HUDEP-2 (cell line): ENCODE measurements at regions not wholly inside any gene's neighbourhood (a gene's known extent, or its start where the extent isn't known, plus 50 kb on each side); places are given as distances from the start of the nearest gene placed in this dataset.
A peak's percentile ranks its signal among the peaks of the same experiment; 100 is the strongest.

ENCODE experiments used
- DNase-seq, 76 experiments: peaks; one replicate each; lab custom pipeline; 2025; ENCODE audit not compliant: unreplicated experiment in 76 of 76; lab: John Stamatoyannopoulos, UW

GRCh38 chr5:88144219-88145001 is 124.2 kb downstream of the TMEM161B start:
- DNase-seq, result no peak

DNA sequence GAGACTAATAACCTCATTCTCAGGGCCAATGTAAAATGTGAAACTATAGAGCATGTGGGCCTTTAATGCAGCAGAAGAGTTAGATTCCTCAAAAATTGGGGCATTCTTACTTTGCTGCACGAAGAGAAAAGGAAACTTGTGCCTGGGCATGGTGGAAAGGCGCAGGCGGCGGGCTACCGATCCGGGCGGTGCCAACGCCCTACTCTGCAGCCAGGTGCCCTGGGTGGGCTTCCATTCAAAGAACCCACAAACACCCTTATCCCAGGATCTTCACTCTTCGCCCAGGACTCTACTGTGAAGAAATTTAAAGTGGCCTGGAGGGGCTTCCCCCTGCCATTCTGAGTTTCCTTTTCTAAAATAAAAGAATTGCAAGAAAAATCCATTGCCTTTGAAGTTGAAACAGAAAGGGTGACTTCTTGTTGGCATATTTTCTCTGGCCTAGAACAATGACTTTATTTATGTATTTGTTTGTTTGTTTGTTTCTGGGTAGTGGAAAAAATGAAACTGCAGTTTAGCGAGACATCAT is 124.9 kb downstream of the TMEM161B start:
- DNase-seq, result no peak

GRCh38 chr5:88142886-88143692 is 125.6 kb downstream of the TMEM161B start:
- no peak for DNase-seq

DNA sequence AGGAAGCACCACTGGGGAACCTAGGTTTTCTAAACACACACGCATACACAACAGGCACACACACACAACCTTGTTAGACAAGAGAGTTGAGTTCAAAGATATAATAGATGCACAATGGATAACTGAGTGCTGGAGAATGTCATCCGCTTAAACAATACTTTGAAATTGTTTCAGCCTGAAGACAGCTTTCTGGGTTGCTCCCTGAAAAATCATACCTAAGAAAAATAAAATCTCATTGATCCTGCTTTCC is 126.1 kb downstream of the TMEM161B start:
- no peak for DNase-seq

DNA sequence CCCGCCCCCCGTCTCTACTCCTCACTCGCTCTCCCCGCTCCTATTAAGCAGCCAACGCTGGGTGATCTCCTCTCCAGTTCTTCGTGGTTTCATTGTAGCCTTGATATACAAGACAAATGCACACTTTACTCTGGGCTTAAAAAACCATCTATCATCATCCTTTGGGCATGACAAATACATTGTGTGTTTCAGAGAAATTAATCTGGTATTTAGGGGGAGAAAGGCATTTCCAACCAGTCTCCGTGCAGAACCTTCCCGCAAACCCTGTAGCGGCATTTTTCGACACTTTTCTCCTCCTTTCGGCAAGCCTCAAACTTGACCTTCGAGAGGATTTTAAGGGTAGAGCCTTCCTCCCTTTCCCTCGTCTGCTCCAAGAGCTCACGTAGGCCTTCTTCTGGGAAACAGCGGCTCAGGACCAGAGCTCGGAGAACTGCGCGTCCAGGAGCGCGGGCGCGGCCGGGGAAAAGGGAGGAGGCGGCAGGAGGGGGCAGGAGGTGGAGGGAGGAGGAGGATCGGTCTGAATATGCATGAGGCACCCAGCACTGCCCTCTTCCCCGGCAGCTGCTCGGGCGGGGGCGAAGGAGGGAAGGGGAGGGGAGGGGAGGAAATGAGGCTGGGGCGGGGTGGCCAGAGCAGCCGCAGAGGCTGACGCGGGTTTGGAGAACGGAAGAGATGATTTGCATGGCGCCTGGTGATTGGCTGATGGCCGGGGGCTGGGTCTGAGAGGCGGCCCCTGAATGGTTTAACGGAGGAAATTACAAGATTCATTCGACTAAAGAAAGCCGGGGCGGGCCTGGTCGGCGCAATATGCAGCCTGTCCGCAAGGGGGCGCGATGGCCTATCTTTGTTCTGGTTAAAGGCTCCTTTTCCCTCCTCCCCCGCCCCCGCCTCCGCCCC is 127.5 kb downstream of the TMEM161B start:
- peak in 75 of 76 experiments; percentile 46 to 96 (median 91) for DNase-seq

DNA sequence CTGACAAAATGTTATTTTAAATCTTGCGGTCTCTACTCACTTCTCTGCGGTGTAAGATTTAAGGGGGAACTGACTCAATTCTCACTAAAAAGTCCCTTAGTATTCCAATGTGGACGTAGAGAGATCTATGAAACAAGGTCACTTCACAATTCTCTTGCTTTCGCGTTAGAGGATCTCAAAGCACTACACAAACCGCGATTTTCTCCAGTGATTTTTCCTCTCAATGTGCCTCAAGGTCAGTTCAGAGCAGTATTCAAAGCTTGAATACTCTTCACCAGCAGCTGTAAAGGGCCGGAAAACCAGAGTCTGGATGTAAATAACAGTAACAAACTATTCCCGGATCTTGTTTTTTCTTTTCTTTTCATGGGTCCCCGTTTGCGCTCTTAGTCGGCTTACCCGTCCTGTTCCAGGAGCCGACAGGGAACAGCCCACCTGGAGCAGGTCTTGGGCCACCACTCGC is 128.2 kb downstream of the TMEM161B start:
- DNase-seq, result no peak

GRCh38 chr5:88130211-88130815 is 138.3 kb downstream of the TMEM161B start:
- DNase-seq, result no peak

DNA sequence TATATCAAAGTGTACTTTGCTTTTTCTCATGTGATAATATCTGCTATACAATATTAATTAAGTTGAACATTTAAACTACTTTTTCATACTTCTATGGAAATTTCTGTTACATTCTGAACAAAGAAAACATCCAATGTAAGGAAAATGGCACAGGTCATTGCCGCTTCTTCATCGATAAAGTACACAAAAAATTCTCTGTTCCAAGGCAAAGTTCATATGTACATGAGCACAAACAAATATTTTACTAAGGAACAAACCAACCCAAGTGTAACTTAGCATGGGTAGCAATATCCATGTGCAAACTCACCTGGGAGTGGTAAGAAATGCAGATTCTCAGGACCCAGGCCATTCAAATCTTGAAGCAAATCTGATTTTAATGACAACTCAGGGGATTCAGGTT is 139.8 kb downstream of the TMEM161B start:
- no peak for DNase-seq

- DNase-seq, result no peak
Measured at GRCh38 chr5:88119535-88120125, 149.0 kb downstream of the TMEM161B start.

DNA sequence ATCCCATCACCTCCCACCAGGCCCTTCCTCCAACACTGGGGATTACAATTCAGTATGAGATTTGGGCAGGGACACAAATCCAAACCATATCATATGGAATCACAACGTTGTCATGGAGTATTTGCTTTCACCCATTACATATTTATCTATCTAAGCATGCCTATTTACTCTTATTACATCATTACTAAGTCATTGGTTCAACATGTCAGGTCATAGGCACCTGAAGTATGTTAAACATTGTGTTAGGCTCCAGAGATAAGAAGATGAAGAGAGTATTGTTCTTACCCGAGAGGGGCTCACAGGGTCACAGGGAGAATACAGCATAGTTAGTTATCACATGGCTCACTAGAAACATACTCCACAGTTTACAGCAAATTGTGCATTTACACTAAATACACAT is 150.5 kb downstream of the TMEM161B start:
- DNase-seq, result no peak

GRCh38 chr5:88117546-88117945 is 151.1 kb downstream of the TMEM161B start:
- no peak for DNase-seq

DNA sequence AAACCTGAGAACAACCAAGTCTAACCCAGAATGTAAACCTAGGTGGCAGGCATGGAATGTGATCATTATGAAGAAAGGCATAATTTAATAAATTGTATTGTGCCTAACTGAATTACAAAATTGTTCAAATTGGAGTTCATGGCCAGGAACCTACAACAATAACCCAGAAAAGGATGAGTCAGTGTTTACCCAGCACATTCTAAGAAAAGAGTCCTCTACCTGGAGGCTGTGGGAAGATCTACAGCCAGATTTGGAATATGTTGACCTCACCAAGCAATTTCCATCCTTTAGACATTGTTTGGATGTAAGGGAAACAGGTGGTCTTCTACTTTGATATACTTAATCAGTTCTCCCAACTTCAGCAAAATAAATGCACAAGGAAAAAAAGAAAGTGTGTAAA is 152.2 kb downstream of the TMEM161B start:
- no peak for DNase-seq

DNA sequence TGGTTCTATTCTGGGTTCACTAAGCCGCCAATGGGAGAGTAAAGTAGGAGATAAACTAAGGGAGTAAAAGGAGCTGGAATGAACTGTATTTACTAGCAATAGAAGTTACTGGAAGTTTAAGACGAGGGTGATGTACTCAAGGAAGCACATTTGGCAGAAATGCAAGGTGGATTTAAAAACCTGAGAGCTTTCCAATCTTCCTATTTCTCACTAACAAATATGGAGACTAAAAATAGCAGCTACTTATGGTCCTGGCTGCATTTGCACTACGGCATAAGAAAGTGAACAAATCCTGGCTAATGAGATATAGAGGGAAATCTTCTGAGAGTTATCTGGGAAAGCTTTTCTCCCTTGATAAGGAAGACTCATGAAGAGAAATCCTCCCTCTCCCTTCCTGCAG is 153.4 kb downstream of the TMEM161B start:
- DNase-seq, result no peak

DNA sequence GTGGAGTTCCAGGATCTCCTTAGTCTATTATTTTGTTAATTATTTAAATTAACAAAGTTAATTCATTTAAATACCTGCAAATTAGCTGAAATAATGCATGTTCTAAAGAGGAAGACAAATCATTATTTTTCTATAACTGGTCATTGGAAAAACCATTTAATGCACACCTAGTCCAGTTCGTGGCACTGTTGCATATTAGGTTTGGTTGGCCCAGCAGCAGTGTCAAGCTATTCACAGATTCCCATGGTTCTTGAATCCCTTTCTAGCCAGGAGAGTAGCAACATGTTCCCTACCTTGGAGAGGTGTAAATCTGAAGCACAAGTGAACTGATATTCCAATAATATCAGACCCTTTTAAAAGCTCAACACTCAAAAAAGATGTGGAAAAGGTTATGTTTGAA is 155.2 kb downstream of the TMEM161B start:
- no peak for DNase-seq

DNA sequence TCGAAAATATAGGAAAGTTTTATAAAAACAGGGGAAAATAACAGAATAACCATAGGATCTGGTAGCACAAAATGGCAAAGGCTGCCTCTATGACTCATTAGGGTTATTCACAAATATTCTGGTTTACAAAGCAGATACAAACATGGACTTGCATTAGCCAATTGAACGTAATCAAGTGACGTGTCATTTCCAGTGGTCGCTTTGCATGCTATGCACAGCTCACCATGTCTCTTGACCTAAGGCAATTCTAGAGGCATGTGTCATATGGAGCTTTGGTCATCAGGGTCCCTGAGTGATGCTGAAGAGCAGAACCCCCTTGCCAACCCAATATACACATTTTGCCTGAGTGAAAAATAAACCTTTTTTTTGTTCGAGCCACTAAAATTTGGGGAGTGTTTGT is 158.8 kb downstream of the TMEM161B start:
- no peak for DNase-seq

- no peak for DNase-seq
Measured at GRCh38 chr5:88108490-88109279, 160.0 kb downstream of the TMEM161B start.

GRCh38 chr5:88094906-88095496 is 173.6 kb downstream of the TMEM161B start:
- DNase-seq, result no peak

DNA sequence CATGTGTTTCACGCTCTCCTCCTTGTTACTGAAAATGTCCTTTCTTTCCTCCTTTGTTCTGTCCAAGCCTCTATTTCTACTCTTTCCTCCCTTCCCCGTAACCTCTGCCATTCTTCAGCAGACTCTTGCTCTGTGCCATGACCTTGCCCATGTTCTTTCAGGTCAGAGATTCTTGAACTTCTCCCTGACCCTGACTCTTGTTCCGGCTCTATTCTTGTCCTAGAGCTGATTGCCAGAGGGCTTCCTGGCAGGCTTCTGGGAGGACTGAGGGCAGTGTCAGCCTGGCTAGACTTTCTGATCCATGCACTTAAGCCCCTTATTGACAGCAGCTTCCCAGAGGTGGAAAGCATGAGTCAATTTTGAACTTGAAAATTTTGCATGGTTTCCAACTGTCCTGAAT is 174.2 kb downstream of the TMEM161B start:
- no peak for DNase-seq

- no peak for DNase-seq
Measured at GRCh38 chr5:88093765-88094164, 174.9 kb downstream of the TMEM161B start.
